Caki2 (cell line): ENCODE measurements at regions not wholly inside any gene's neighbourhood (a gene's known extent, or its start where the extent isn't known, plus 50 kb on each side); places are given as distances from the start of the nearest gene placed in this dataset.
A peak's percentile ranks its signal among the peaks of the same experiment; 100 is the strongest.
"Not testable (repeated sequence)": the region's sequence is repeated elsewhere in the genome, so short reads cannot be mapped to it uniquely, and the experiment has no call there.

Experiments used
- DNase-seq: peaks from one replicate; pipeline ENCODE4 v3.0.0-alpha.2; 2015; ENCODE audit warnings: low read depth
- in situ Hi-C: cut with HindIII; loops from 2 replicates; pipeline ENCODE4 v1.10.0; 2016; ENCODE audit warnings: low sequenced_read_pairs, low pct_unique_long_range_greater_than_20kb, mixed read lengths

- in situ Hi-C loops, result no loop called here
- DNase-seq, result no peak
Measured at GRCh38 chrX:112961981-112962380, 121.3 kb upstream of the AMOT start.

DNA sequence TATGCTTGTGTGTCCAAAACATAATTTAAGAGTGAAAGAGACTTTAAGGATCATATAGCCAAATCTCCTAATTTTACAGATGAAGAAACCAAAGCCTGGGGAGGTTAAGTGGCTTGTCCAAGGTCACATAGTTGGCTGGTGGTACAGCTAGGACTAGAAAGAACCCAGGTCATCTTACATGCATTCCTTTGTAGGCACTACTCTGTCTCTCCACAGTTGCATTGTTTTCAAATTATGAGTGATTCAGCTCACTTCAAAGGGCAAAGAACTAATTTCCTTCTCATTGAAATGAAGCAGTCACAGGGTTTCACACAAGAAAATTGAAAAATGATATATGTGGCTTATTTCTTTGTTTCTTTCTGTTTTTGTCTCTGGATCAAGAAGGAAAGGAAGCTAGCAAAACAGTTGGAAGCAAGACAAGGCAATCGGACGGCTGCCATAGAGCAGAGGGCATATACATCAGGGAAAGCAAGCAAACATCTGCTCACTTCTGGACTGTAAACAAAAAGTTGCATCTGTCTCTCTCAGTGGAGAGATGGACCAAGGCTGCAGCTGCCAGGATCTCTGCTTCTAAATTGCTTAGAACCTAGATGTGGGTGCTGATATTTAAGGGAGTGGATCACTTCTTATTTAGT lies 107.5 kb upstream of the AMOT start:
- in situ Hi-C loops, result no loop called here
- no peak for DNase-seq

DNA sequence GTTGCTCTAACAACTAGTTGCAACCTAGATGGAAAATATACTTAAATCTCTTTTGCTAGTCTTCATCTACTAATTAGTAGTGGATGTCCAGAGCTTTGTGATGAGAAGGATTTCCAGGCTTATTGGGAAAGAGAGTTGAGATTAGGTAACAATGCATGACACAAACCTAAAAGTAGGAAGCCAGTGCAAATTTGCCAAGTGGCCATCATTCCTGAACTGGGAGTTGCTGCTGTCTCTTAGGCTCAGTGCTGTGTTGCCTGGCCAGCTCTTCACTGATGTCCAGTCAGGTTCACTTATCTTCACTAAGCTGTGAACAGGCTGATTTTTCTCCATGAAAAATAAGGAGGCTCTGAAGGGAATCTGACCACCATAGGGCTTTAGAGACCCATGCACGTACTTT lies 105.6 kb upstream of the AMOT start:
- DNase-seq, result no peak
- in situ Hi-C loops, result no loop called here

- no peak for DNase-seq
- in situ Hi-C loops, result no loop called here
Measured at GRCh38 chrX:112945826-112946225, 105.2 kb upstream of the AMOT start.

- peak; percentile 3 for DNase-seq
- in situ Hi-C loops, result no loop called here
Measured at GRCh38 chrX:112941209-112941837, 100.7 kb upstream of the AMOT start.

GRCh38 chrX:112935029-112935428 lies 94.4 kb upstream of the AMOT start:
- no peak for DNase-seq
- in situ Hi-C loops, result no loop called here

- no peak for DNase-seq
- in situ Hi-C loops, result no loop called here
Measured at GRCh38 chrX:112931900-112932299, 91.3 kb upstream of the AMOT start.

DNA sequence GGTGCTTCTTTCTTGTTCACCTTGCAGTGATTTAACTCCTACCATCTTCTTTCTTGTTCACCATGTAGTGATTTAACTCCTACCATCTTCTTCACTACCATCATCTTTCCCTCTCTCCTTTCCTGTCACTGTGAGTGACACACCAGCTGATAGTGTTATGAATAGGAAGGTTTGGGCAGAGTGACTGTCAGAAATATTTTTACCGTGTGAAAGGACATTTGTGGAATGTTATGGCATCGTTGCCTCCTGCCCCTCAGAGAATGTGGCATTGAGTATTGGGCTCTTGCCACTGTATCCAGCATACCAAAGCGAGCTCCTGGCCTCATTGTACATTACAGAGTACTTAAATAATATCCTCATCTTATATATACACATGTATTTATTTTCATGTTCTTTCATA lies 90.8 kb upstream of the AMOT start:
- in situ Hi-C loops, result no loop called here
- no peak for DNase-seq

DNA sequence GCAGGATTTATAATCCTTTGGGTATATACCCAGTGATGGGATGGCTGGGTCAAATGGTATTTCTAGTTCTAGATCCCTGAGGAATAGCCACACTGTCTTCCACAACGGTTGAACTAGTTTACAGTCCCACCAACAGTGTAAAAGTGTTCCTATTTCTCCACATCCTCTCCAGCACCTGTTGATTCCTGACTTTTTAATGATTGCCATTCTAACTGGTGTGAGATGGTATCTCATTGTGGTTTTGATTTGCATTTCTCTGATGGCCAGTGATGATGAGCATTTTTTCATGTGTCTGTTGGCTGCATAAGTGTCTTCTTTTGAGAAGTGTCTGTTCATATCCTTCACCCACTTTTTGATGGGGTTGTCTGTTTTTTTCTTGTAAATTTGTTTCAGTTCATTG lies 82.8 kb upstream of the AMOT start:
- DNase-seq, in situ Hi-C loops: not testable (repeated sequence)

GRCh38 chrX:112913807-112914206 lies 73.2 kb upstream of the AMOT start:
- in situ Hi-C loops, result no loop called here
- DNase-seq, result no peak

- in situ Hi-C loops, result no loop called here
- no peak for DNase-seq
Measured at GRCh38 chrX:112910418-112910817, 69.8 kb upstream of the AMOT start.

GRCh38 chrX:112901869-112902725 lies 61.5 kb upstream of the AMOT start:
- in situ Hi-C loops, result no loop called here
- DNase-seq, result no peak

GRCh38 chrX:112896051-112896450 lies 55.4 kb upstream of the AMOT start:
- in situ Hi-C loops, result no loop called here
- DNase-seq, result no peak
